22Rv1 (cell line): ENCODE measurements at regions not wholly inside any gene's neighbourhood (a gene's known extent, or its start where the extent isn't known, plus 50 kb on each side); places are given as distances from the start of the nearest gene placed in this dataset.

Experiments used
- ZFX ChIP-seq: fragments of 450-650 bp; IDR thresholded peaks from 2 replicates; pipeline ENCODE4 v1.6.1; 2017; ENCODE audit warnings: antibody characterized with exemption, borderline replicate concordance
- TF ChIP-seq, protein P1 (sequence below): fragments of 450-650 bp; IDR thresholded peaks from 2 replicates; pipeline ENCODE4 v1.5.1; 2017; ENCODE audit warnings: mild to moderate bottlenecking

DNA sequence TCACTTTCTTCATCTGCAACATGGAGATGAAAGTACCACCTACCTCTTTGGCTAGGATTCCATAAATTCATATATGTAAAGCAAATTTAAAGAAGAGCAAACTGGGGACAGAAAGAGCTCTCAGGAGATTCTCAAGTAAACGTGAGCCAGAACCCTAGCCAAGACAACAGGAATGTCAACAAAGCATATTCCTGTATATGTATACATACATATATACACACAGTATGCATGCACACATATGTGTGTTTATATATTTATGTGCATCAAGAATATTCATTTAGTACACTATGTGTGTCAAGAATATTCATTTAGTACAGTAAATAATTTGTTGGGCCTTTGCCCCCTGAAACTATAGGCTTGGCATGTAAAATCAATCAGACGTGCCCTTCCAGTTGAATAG lies 574.4 kb upstream of the KLHL29 start:
- TF ChIP-seq, protein P1, sequence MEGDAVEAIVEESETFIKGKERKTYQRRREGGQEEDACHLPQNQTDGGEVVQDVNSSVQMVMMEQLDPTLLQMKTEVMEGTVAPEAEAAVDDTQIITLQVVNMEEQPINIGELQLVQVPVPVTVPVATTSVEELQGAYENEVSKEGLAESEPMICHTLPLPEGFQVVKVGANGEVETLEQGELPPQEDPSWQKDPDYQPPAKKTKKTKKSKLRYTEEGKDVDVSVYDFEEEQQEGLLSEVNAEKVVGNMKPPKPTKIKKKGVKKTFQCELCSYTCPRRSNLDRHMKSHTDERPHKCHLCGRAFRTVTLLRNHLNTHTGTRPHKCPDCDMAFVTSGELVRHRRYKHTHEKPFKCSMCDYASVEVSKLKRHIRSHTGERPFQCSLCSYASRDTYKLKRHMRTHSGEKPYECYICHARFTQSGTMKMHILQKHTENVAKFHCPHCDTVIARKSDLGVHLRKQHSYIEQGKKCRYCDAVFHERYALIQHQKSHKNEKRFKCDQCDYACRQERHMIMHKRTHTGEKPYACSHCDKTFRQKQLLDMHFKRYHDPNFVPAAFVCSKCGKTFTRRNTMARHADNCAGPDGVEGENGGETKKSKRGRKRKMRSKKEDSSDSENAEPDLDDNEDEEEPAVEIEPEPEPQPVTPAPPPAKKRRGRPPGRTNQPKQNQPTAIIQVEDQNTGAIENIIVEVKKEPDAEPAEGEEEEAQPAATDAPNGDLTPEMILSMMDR, result no peak
- TF ChIP-seq ZFX, result no peak
